ENCODE measurements at regions not wholly inside any gene's neighbourhood (a gene's known extent, or its start where the extent isn't known, plus 50 kb on each side); places are given as distances from the start of the nearest gene placed in this dataset.

DNA sequence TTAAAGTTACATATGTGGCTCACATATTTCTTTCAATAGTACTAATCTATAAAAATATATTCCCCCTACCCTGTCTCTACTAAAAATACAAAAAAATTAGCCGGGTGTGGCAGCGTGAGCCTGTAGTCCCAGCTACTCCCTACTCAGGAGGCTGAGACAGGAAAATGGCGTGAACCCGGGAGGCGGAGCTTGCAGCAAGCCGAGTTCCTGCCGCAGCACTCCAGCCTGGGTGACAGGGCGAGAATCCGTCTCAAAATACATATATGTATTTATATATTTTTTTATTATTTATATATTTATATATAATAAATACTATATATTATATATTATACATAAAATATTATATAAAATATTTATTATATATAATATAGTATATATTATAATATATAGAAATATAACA, 69.7 kb upstream of the GRM3 start:
- TF ChIP-seq, protein P1, sequence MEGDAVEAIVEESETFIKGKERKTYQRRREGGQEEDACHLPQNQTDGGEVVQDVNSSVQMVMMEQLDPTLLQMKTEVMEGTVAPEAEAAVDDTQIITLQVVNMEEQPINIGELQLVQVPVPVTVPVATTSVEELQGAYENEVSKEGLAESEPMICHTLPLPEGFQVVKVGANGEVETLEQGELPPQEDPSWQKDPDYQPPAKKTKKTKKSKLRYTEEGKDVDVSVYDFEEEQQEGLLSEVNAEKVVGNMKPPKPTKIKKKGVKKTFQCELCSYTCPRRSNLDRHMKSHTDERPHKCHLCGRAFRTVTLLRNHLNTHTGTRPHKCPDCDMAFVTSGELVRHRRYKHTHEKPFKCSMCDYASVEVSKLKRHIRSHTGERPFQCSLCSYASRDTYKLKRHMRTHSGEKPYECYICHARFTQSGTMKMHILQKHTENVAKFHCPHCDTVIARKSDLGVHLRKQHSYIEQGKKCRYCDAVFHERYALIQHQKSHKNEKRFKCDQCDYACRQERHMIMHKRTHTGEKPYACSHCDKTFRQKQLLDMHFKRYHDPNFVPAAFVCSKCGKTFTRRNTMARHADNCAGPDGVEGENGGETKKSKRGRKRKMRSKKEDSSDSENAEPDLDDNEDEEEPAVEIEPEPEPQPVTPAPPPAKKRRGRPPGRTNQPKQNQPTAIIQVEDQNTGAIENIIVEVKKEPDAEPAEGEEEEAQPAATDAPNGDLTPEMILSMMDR (conservative IDR thresholded peaks at IDR 0.05 in 1 of 2, IDR thresholded peaks at IDR 0.05 in 1 of 2; ENCODE audit: low read depth in 1 of 2, low read length in 2 of 2), result no peak
- no peak for TF ChIP-seq EZH2 (IDR thresholded peaks at IDR 0.05; ENCODE audit: low read length, missing control alignments)
